NCI-H2029 treated with DMSO at 0.1 percent for 48 hours (cell line): ENCODE measurements at regions not wholly inside any gene's neighbourhood (a gene's known extent, or its start where the extent isn't known, plus 50 kb on each side); places are given as distances from the start of the nearest gene placed in this dataset.

Experiments used
- DNase-seq: peaks from one replicate; lab custom pipeline; 2025; lab: John Stamatoyannopoulos, UW

GRCh38 chr14:98945611-98946570 is 326.1 kb downstream of the BCL11B start:
- DNase-seq, result no peak

- DNase-seq, result no peak
Measured at GRCh38 chr14:98946940-98947339, 325.1 kb downstream of the BCL11B start.

GRCh38 chr14:98947911-98948595 is 323.9 kb downstream of the BCL11B start:
- no peak for DNase-seq

GRCh38 chr14:98949051-98949450 is 322.9 kb downstream of the BCL11B start:
- no peak for DNase-seq

- no peak for DNase-seq
Measured at GRCh38 chr14:98949481-98950135, 322.4 kb downstream of the BCL11B start.

- no peak for DNase-seq
Measured at GRCh38 chr14:98950353-98950895, 321.6 kb downstream of the BCL11B start.

- DNase-seq, result no peak
Measured at GRCh38 chr14:98951031-98951430, 321.0 kb downstream of the BCL11B start.

GRCh38 chr14:98951521-98952152 is 320.4 kb downstream of the BCL11B start:
- DNase-seq, result no peak

GRCh38 chr14:98952593-98953350 is 319.2 kb downstream of the BCL11B start:
- DNase-seq, result no peak

- DNase-seq, result no peak
Measured at GRCh38 chr14:98953551-98954348, 318.2 kb downstream of the BCL11B start.

- no peak for DNase-seq
Measured at GRCh38 chr14:98954349-98955000, 317.5 kb downstream of the BCL11B start.

GRCh38 chr14:98955036-98955740 is 316.8 kb downstream of the BCL11B start:
- no peak for DNase-seq

- DNase-seq, result no peak
Measured at GRCh38 chr14:98955741-98956070, 316.3 kb downstream of the BCL11B start.

- DNase-seq, result no peak
Measured at GRCh38 chr14:98956181-98956580, 315.8 kb downstream of the BCL11B start.

- no peak for DNase-seq
Measured at GRCh38 chr14:98956661-98957060, 315.3 kb downstream of the BCL11B start.

- no peak for DNase-seq
Measured at GRCh38 chr14:98957211-98958047, 314.6 kb downstream of the BCL11B start.

- no peak for DNase-seq
Measured at GRCh38 chr14:98958048-98958631, 313.9 kb downstream of the BCL11B start.

- DNase-seq, result no peak
Measured at GRCh38 chr14:98958632-98959031, 313.4 kb downstream of the BCL11B start.
